Activated naive CD8-positive, alpha-beta T cell treated with anti-CD3 and anti-CD28 coated beads, Interleukin-2, amount 50 U/mL, for 24 hours (primary cell): ENCODE measurements at regions not wholly inside any gene's neighbourhood (a gene's known extent, or its start where the extent isn't known, plus 50 kb on each side); places are given as distances from the start of the nearest gene placed in this dataset.

Experiments
- ATAC-seq: fragments of 150-1000 bp; cut with Tn5 transposase; one replicate; pipeline ENCODE4 v1.10.0; 2021
- DNase-seq: peaks from one replicate; pipeline ENCODE4 v3.0.0; 2021
- H3K27ac Mint-ChIP-seq: one replicate; pipeline ENCODE4 v1.8.0; 2021; ENCODE audit warnings: mild to moderate bottlenecking, mixed read lengths
- H3K27me3 Mint-ChIP-seq: one replicate; pipeline ENCODE4 v1.8.0; 2021; ENCODE audit warnings: mixed read lengths
- H3K36me3 Mint-ChIP-seq: one replicate; pipeline ENCODE4 v1.8.0; 2021; ENCODE audit warnings: low read depth, mixed read lengths
- H3K4me1 Mint-ChIP-seq: one replicate; pipeline ENCODE4 v1.8.0; 2021; ENCODE audit warnings: mixed read lengths
- H3K4me3 Mint-ChIP-seq: one replicate; pipeline ENCODE4 v1.8.0; 2021; ENCODE audit warnings: mild to moderate bottlenecking, moderate library complexity, mixed read lengths
- H3K9me3 Mint-ChIP-seq: one replicate; pipeline ENCODE4 v1.8.0; 2021; ENCODE audit warnings: mixed read lengths

- no peak overlapping the region for H3K4me3 Mint-ChIP-seq
- H3K27ac Mint-ChIP-seq: no peak overlapping the region
- ATAC-seq (no peak), DNase-seq (no peak)
- H3K27me3 Mint-ChIP-seq: no peaks in the 10 kb centered on the region
- H3K9me3 Mint-ChIP-seq: no peaks in the 10 kb centered on the region
- H3K4me1 Mint-ChIP-seq: no peaks in the 10 kb centered on the region
- no peaks in the 10 kb centered on the region for H3K36me3 Mint-ChIP-seq
Observed at GRCh38 chr7:88500131-88500530, 193.4 kb upstream of the STEAP4 start.

- Mint-ChIP-seq H3K36me3 (no peaks in the 10 kb centered on the region), H3K4me1 (no peaks in the 10 kb centered on the region), H3K27ac (no peak overlapping the region), H3K4me3 (no peak overlapping the region), H3K9me3 (no peaks in the 10 kb centered on the region), H3K27me3 (no peaks in the 10 kb centered on the region)
- DNase-seq (no peak), ATAC-seq (no peak)
Observed at GRCh38 chr7:88495881-88496725, 189.4 kb upstream of the STEAP4 start.

DNA sequence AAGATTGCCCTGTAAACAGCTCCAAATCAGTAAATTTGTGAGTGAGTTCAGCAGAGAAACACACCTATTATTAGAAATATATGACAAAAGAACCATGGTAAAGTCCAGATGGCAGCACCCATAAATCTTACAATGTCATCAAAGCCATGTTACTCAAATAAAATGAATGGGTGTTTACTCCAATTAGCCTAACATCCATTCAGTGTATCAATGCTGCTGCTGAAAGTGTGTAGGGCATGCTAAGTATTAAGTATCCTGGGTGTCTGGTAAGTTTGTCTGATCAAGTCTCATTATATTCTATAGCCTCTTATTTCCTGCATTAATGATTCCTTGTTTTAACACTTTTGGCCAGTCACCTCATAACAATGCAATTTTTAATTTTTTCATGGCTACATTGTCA is 185.5 kb upstream of the STEAP4 start:
- Mint-ChIP-seq H3K27ac (no peak overlapping the region), H3K27me3 (no peaks in the 10 kb centered on the region), H3K4me3 (no peak overlapping the region), H3K9me3 (peaks cover 9% of the 10 kb centered on the region), H3K36me3 (no peaks in the 10 kb centered on the region), H3K4me1 (no peaks in the 10 kb centered on the region)
- no peak for DNase-seq
- no peak for ATAC-seq

GRCh38 chr7:88490874-88491273 is 184.2 kb upstream of the STEAP4 start:
- H3K27ac Mint-ChIP-seq: no peak overlapping the region
- no peak for ATAC-seq
- no peaks in the 10 kb centered on the region for H3K4me1 Mint-ChIP-seq
- H3K27me3 Mint-ChIP-seq: no peaks in the 10 kb centered on the region
- no peak for DNase-seq
- no peak overlapping the region for H3K4me3 Mint-ChIP-seq
- H3K36me3 Mint-ChIP-seq: no peaks in the 10 kb centered on the region
- peaks cover 9% of the 10 kb centered on the region for H3K9me3 Mint-ChIP-seq

DNA sequence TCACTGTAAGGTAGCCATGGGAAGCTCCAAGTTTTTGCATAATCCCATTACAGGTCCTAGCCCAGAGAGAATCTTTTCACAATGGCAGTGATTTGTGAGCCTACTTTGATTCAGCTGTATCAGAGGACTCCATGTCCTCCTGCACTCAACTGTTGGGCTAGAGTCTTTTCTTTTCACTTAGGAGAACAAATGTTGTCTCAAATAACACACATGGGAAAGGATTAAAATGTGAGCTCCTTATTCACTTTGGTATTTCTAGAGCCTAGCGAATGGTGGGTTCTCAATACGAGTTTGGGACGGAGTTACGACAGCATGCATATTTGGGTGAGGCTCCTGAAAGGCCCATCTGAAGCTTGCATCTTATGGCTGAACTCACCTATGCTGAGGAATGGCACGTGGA is 183.5 kb upstream of the STEAP4 start:
- Mint-ChIP-seq H3K27me3 (no peaks in the 10 kb centered on the region), H3K9me3 (peaks cover 9% of the 10 kb centered on the region), H3K4me1 (no peaks in the 10 kb centered on the region), H3K27ac (no peak overlapping the region), H3K36me3 (no peaks in the 10 kb centered on the region), H3K4me3 (no peak overlapping the region)
- ATAC-seq (no peak), DNase-seq (no peak)

DNA sequence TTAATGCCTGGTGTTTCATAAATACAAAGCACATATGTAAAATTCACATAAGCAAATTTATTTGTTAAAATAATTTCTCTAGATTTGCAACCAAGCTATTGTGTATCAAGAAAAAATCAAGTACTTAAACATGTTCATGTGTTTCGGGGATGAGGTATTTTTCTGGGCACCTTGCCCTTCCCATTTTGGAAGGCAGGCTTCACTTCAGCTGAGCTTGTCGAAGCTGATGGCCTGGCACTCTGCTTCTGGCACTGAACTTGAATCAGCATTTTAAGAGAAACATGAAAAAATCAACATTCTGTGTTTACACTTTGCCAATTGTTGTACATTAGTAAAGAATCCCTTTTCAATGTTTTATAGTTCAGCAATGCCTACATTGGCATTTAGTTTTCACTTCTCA is 179.1 kb upstream of the STEAP4 start:
- ATAC-seq (no peak), DNase-seq (no peak)
- Mint-ChIP-seq H3K4me1 (no peaks in the 10 kb centered on the region), H3K27ac (no peak overlapping the region), H3K9me3 (peaks cover 6% of the 10 kb centered on the region), H3K4me3 (no peak overlapping the region), H3K27me3 (no peaks in the 10 kb centered on the region), H3K36me3 (no peaks in the 10 kb centered on the region)

GRCh38 chr7:88484551-88484950 is 177.9 kb upstream of the STEAP4 start:
- no peaks in the 10 kb centered on the region for H3K36me3 Mint-ChIP-seq
- no peak for ATAC-seq

DNA sequence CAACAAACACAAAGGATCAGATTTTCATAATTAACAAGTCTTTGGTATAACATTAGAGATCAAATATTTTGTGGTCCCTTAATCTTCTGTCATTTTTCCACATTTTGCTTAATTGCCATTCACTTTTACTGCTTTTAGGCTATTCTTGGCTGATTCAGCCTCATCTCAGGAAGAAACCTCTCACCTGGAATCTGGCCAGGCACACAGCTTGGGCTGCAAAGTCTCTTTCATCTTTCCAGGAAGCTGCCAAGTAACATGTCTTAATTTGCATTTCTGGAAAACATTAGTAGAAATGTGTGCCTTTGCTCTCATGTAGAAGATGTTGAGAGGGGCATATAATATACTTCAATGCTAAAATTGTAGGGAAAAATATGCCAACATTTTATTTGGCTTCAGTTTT is 174.2 kb upstream of the STEAP4 start:
- Mint-ChIP-seq H3K27me3 (no peaks in the 10 kb centered on the region), H3K27ac (no peak overlapping the region), H3K4me1 (no peaks in the 10 kb centered on the region), H3K4me3 (no peak overlapping the region), H3K36me3 (no peaks in the 10 kb centered on the region), H3K9me3 (no peaks in the 10 kb centered on the region)
- DNase-seq (no peak), ATAC-seq (no peak)

More at GRCh38 chr7:88484551-88484950, 177.9 kb upstream of the STEAP4 start:
- Mint-ChIP-seq H3K27ac (no peak overlapping the region), H3K27me3 (no peaks in the 10 kb centered on the region), H3K4me1 (no peaks in the 10 kb centered on the region), H3K9me3 (peaks cover 6% of the 10 kb centered on the region), H3K4me3 (no peak overlapping the region)
- no peak for DNase-seq

GRCh38 chr7:88480271-88480670 is 173.6 kb upstream of the STEAP4 start:
- Mint-ChIP-seq H3K27me3 (no peaks in the 10 kb centered on the region), H3K4me3 (no peak overlapping the region), H3K4me1 (no peaks in the 10 kb centered on the region), H3K36me3 (no peaks in the 10 kb centered on the region), H3K9me3 (no peaks in the 10 kb centered on the region), H3K27ac (no peak overlapping the region)
- ATAC-seq (no peak), DNase-seq (no peak)

GRCh38 chr7:88477976-88478375 is 171.3 kb upstream of the STEAP4 start:
- no peaks in the 10 kb centered on the region for H3K9me3 Mint-ChIP-seq
- no peak for ATAC-seq

GRCh38 chr7:88465600-88465999 is 158.9 kb upstream of the STEAP4 start:
- ATAC-seq (no peak), DNase-seq (no peak)
- Mint-ChIP-seq H3K4me1 (no peaks in the 10 kb centered on the region), H3K27me3 (no peaks in the 10 kb centered on the region), H3K27ac (no peak overlapping the region), H3K9me3 (no peaks in the 10 kb centered on the region), H3K36me3 (no peaks in the 10 kb centered on the region), H3K4me3 (no peak overlapping the region)

More at GRCh38 chr7:88477976-88478375, 171.3 kb upstream of the STEAP4 start:
- H3K27me3 Mint-ChIP-seq: no peaks in the 10 kb centered on the region
- no peak overlapping the region for H3K4me3 Mint-ChIP-seq
- H3K36me3 Mint-ChIP-seq: no peaks in the 10 kb centered on the region
- H3K4me1 Mint-ChIP-seq: no peaks in the 10 kb centered on the region
- no peak for DNase-seq
- H3K27ac Mint-ChIP-seq: no peak overlapping the region

DNA sequence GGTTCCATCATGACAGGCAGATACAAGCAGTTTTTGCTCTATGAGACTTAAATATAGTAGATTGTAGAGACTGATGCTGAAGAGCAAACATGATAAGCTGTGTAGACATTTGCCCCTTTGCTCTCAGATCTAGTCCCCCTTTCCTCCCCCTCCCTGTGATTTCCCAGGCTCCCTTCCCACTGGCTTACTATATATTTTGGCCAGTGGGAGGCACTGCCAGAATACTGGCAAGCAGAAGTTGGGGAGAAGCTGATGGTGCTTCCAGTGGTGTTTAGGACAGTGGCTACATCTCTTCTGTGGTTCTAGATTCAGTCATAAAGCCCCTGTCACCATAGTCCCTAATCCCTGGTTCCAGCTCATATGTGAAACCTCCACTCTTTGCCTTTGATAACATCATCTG is 156.1 kb upstream of the STEAP4 start:
- DNase-seq (no peak), ATAC-seq (no peak)
- no peaks in the 10 kb centered on the region for H3K27me3 Mint-ChIP-seq
- no peak overlapping the region for H3K4me3 Mint-ChIP-seq
- no peaks in the 10 kb centered on the region for H3K9me3 Mint-ChIP-seq
- no peaks in the 10 kb centered on the region for H3K36me3 Mint-ChIP-seq
- H3K27ac Mint-ChIP-seq: no peak overlapping the region
- H3K4me1 Mint-ChIP-seq: no peaks in the 10 kb centered on the region

DNA sequence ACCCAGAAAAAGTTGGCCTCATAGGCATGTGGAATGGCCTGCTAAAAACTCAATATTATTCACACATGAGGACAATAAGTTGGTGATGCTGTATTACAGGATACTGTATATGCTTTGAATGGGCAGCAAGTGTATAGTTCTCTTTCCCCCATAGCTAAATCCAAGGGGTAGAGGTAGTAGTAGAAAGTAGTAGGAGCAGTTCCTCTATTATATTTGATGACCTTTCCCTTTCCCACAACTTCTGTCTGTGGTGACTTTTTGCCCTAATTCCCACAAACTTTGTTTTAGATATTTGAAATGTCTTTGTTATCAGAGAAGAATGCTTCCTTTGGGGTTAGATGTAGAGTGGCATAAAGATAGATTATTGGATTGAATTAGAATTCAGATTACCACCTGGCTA is 154.0 kb upstream of the STEAP4 start:
- H3K36me3 Mint-ChIP-seq: no peaks in the 10 kb centered on the region
- no peaks in the 10 kb centered on the region for H3K9me3 Mint-ChIP-seq
- no peaks in the 10 kb centered on the region for H3K4me1 Mint-ChIP-seq
- no peak overlapping the region for H3K27ac Mint-ChIP-seq
- ATAC-seq: no peak
- DNase-seq: no peak
- H3K4me3 Mint-ChIP-seq: no peak overlapping the region
- H3K27me3 Mint-ChIP-seq: no peaks in the 10 kb centered on the region

DNA sequence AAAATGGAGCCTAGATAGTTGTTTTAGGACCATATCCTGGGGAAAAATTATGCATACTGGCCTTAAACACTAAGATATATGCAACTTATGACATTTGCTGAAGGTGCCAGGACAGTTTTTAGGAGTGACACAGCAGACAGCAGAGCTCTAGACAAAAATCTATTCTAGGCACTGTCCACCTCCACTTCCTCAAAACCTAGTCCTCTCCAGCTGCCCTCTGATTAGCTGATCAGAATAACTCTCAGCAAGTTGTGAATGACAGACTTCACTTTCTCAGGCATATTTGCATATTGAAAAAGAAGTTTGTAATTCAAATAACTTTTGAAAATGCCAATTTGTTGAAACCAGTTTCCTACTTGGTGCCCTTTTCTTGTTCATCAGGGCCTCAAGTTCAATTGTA is 152.3 kb upstream of the STEAP4 start:
- no peaks in the 10 kb centered on the region for H3K36me3 Mint-ChIP-seq
- H3K27ac Mint-ChIP-seq: no peak overlapping the region
- ATAC-seq (no peak), DNase-seq (no peak)
- H3K4me1 Mint-ChIP-seq: no peaks in the 10 kb centered on the region
- no peaks in the 10 kb centered on the region for H3K9me3 Mint-ChIP-seq
- H3K4me3 Mint-ChIP-seq: no peak overlapping the region
- H3K27me3 Mint-ChIP-seq: peaks cover 5% of the 10 kb centered on the region

DNA sequence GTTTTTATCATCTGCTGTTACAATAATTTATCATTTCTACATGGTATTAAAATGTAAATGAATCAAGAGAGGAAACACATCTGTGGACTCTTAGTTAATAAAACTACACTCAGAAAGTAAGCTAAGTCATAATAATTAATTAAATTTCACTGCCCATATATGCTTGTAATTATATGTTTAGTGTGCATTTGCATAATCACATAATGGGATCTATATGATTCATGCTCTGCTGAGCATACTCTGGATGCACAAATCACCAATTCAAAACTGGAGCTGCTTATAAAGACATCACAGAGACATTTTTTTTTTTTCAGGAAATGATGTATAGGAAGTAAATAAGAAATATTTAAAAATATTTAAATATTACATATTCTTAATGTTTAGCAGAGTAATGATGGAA is 151.6 kb upstream of the STEAP4 start:
- DNase-seq: no peak
- Mint-ChIP-seq H3K36me3 (no peaks in the 10 kb centered on the region), H3K27ac (no peak overlapping the region), H3K4me1 (no peaks in the 10 kb centered on the region), H3K9me3 (no peaks in the 10 kb centered on the region), H3K4me3 (no peak overlapping the region), H3K27me3 (peaks cover 5% of the 10 kb centered on the region)
- no peak for ATAC-seq

GRCh38 chr7:88457320-88457719 is 150.6 kb upstream of the STEAP4 start:
- Mint-ChIP-seq H3K27me3 (peaks cover 5% of the 10 kb centered on the region), H3K9me3 (no peaks in the 10 kb centered on the region), H3K36me3 (no peaks in the 10 kb centered on the region), H3K4me1 (no peaks in the 10 kb centered on the region), H3K27ac (no peak overlapping the region), H3K4me3 (no peak overlapping the region)
- ATAC-seq (no peak), DNase-seq (no peak)
